ENCODE measurements at regions not wholly inside any gene's neighbourhood (a gene's known extent, or its start where the extent isn't known, plus 50 kb on each side); places are given as distances from the start of the nearest gene placed in this dataset.

GRCh38 chr9:126027566-126027965 lies 280.4 kb downstream of the PBX3 start:
- DNase-seq (ENCODE audit: low spot score) (no peak), ATAC-seq (no peak)
- Histone ChIP-seq H4K20me1 (replicated peaks; ENCODE audit: insufficient read depth) (no peaks in the 10 kb centered on the region), H3K9me2 (ENCODE audit: insufficient read depth) (no peaks in the 10 kb centered on the region), H3F3A (replicated peaks; ENCODE audit: low read depth) (no peaks in the 10 kb centered on the region), H3K27me3 (ENCODE audit: insufficient read depth) (no peaks in the 10 kb centered on the region), H2AFZ (no peak overlapping the region), H3K4me2 (no peak overlapping the region), H3K36me3 (ENCODE audit: insufficient read depth) (no peaks in the 10 kb centered on the region), H3K4me1 (ENCODE audit: insufficient read depth) (no peaks in the 10 kb centered on the region), H3K79me2 (replicated peaks; ENCODE audit: insufficient read depth) (no peaks in the 10 kb centered on the region), H3K4me3 (no peak overlapping the region), H3K27ac (ENCODE audit: low read depth) (no peak overlapping the region)
- no peaks in the 10 kb centered on the region; the same call in 2 of the 3 replicates for H3K4me1 Mint-ChIP-seq
- H3K36me3 Mint-ChIP-seq (ENCODE audit: low read depth) = no peaks in the 10 kb centered on the region
- peaks cover 7% of the 10 kb centered on the region for H3K27me3 Mint-ChIP-seq (ENCODE audit: insufficient read depth, low read depth, poor library complexity)
- H3K9me3 Mint-ChIP-seq = peaks cover 2% of the 10 kb centered on the region; the same call in 1 of the 3 replicates
- TF ChIP-seq EZH2phosphoT487 (IDR thresholded peaks at IDR 0.05; ENCODE audit: unreplicated experiment) (no peak), CREB1 (CRISPR knock-in tag; IDR thresholded peaks at IDR 0.05; ENCODE audit: low read depth) (no peak), CTCF (conservative IDR thresholded peaks at IDR 0.05; ENCODE audit: low read depth in 2 of 2) (no peak), ZNF462 (CRISPR knock-in tag; IDR thresholded peaks at IDR 0.05) (no peak), EZH2 (IDR thresholded peaks at IDR 0.05; ENCODE audit: low read depth, unreplicated experiment) (no peak), NANOG (IDR thresholded peaks at IDR 0.05; ENCODE audit: borderline replicate concordance) (no peak), ZNF114 (CRISPR knock-in tag; IDR thresholded peaks at IDR 0.05) (no peak), STAT1 (IDR thresholded peaks at IDR 0.05; ENCODE audit: unreplicated experiment) (no peak), ZNF331 (CRISPR knock-in tag; IDR thresholded peaks at IDR 0.05; ENCODE audit: low read depth) (no peak), REST (IDR thresholded peaks at IDR 0.05; ENCODE audit: unreplicated experiment) (no peak), JUNB (IDR thresholded peaks at IDR 0.05; ENCODE audit: unreplicated experiment) (no peak), POLR2AphosphoS5 (IDR thresholded peaks at IDR 0.05; ENCODE audit: low read depth) (no peak), ETS1 (IDR thresholded peaks at IDR 0.05) (no peak)
- no peak overlapping the region for H3K27ac Mint-ChIP-seq
- no peak overlapping the region for H3K4me3 Mint-ChIP-seq

Measured in GM23338 (cell line).